Natural killer cell (primary cell): ENCODE measurements at regions not wholly inside any gene's neighbourhood (a gene's known extent, or its start where the extent isn't known, plus 50 kb on each side); places are given as distances from the start of the nearest gene placed in this dataset.

Experiments used
- ATAC-seq, 3 donors: fragments of 150-1000 bp in 2 of 3; fragments of 200-7000 bp in 1 of 3; cut with Tn5 transposase; 1 replicate in 1 of 3; 2 replicates in 2 of 3; pipeline ENCODE4 v1.10.0; 2021; ENCODE audit warnings: mild to moderate bottlenecking in 2 of 3, moderate library complexity in 2 of 3
- DNase-seq, 2 donors: peaks; one replicate each; pipeline versions ENCODE4 v3.0.0 to v3.0.0-alpha.2; 2013 to 2021; ENCODE audit warnings: mixed read lengths in 1 of 2
- H3K27ac ChIP-seq: one replicate; pipeline ENCODE4 v1.5.1; 2013; ENCODE audit warnings: mild to moderate bottlenecking, low read length
- H3K27me3 ChIP-seq: one replicate; pipeline ENCODE4 v1.6.1; 2013; ENCODE audit warnings: low read length; ENCODE audit not compliant: control insufficient read depth, insufficient read depth
- H3K36me3 ChIP-seq: one replicate; pipeline ENCODE4 v1.6.1; 2013; ENCODE audit warnings: low read length; ENCODE audit not compliant: control insufficient read depth, insufficient read depth
- H3K4me1 ChIP-seq: one replicate; pipeline ENCODE4 v1.6.1; 2013; ENCODE audit warnings: low read length; ENCODE audit not compliant: control insufficient read depth, insufficient read depth
- H3K4me3 ChIP-seq: one replicate; pipeline ENCODE4 v1.5.1; 2013; ENCODE audit warnings: low read length
- H3K9me3 ChIP-seq: one replicate; pipeline ENCODE4 v1.6.1; 2013; ENCODE audit warnings: low read length; ENCODE audit not compliant: control insufficient read depth, insufficient read depth
- H3K27ac Mint-ChIP-seq, 2 donors: one replicate each; pipeline ENCODE4 v1.8.0; 2022; ENCODE audit warnings: mild to moderate bottlenecking in 2 of 2, mixed read lengths in 2 of 2, moderate library complexity in 1 of 2
- H3K27me3 Mint-ChIP-seq, 2 donors: one replicate each; pipeline ENCODE4 v1.8.0; 2022; ENCODE audit warnings: low read depth in 2 of 2, mixed read lengths in 2 of 2
- H3K36me3 Mint-ChIP-seq: one replicate; pipeline ENCODE4 v1.8.0; 2022; ENCODE audit warnings: mixed read lengths
- H3K4me1 Mint-ChIP-seq, 2 donors: one replicate each; pipeline ENCODE4 v1.8.0; 2022; ENCODE audit warnings: mixed read lengths in 2 of 2
- H3K4me3 Mint-ChIP-seq: one replicate; pipeline ENCODE4 v1.8.0; 2022; ENCODE audit warnings: mild to moderate bottlenecking, moderate library complexity, mixed read lengths
- H3K9me3 Mint-ChIP-seq, 2 donors: one replicate each; pipeline ENCODE4 v1.8.0; 2022; ENCODE audit warnings: mixed read lengths in 2 of 2
- WGBS: methylation state at CpG from one replicate; pipeline ENCODE4 v1.1.7; 2013; ENCODE audit warnings: missing lambda C conversion rate; ENCODE audit not compliant: insufficient coverage; 5-methylcytosine and 5-hydroxymethylcytosine counted together
- intact Hi-C: fragments of 100-400 bp; cut with micrococcal nuclease; formaldehyde crosslinking; loops from one replicate; pipeline ENCODE4 v1.14.2; 2022
- TF ChIP-seq, protein P1 (sequence below): fragments of 200-600 bp; IDR thresholded peaks from one replicate; pipeline ENCODE4 v1.8.0; 2022; ENCODE audit warnings: antibody characterized with exemption

DNA sequence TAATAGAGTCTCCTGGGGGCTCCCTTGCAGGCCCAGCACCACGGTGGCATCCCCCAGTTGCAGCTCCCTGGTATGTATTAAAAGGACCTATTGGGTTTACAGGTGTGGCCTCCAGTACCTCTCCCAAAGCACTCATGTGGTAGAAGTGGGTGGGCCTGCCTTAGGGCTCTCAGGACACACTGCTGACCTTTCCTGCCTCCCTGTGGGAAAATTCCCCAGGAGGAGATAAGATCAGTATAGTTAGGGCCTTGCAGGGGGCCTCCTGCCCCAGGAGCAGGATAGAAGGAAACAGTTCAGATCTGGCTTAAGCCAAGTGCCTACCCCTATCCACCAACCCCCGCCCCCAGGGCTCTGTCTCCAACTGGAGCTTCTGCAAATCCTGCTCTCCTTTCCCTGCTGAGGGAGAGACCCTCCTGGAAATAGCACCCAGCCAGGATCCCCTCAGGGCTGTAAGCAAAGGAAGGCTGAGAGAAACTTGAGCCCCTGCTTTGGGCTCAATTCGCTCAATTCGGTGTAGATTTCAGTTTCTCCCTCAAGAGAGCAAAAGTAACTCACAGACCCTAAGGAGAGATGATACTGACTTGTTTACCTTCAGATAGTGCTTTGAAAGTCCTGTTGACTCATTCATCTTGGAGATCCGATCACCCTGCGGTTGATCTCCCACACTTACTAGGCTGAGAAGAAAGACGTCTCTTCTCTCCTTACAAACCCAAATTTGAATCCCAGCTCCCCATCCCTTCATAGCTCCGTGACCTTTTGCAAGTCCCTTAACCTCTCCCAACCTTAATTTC is 130.6 kb downstream of the WDR11 start:
- TF ChIP-seq, protein P1, sequence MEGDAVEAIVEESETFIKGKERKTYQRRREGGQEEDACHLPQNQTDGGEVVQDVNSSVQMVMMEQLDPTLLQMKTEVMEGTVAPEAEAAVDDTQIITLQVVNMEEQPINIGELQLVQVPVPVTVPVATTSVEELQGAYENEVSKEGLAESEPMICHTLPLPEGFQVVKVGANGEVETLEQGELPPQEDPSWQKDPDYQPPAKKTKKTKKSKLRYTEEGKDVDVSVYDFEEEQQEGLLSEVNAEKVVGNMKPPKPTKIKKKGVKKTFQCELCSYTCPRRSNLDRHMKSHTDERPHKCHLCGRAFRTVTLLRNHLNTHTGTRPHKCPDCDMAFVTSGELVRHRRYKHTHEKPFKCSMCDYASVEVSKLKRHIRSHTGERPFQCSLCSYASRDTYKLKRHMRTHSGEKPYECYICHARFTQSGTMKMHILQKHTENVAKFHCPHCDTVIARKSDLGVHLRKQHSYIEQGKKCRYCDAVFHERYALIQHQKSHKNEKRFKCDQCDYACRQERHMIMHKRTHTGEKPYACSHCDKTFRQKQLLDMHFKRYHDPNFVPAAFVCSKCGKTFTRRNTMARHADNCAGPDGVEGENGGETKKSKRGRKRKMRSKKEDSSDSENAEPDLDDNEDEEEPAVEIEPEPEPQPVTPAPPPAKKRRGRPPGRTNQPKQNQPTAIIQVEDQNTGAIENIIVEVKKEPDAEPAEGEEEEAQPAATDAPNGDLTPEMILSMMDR = no peak

DNA sequence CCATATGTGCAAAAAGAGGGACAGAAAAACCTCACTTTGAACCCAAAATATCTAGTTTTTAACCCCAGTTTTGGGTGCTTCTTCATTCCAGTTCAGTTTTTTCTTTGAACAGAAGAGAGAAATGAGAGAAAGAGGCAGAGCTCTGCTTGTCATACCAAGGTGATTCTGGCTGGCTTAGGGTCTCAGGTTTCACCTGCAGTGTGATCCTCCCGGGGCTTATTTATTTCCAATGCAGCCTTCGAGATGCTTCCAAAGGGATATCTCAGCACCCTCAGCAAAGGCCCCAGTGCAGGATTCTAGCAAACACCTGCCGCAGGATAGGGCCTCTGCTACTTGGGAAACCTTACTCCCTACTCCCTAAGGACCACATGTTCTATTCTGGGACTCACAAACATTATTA is 131.3 kb downstream of the WDR11 start:
- DNase-seq (no peak), ATAC-seq (no peak)
- peaks cover 0 to 2% of the 10 kb centered on the region in 2 donors for H3K9me3 Mint-ChIP-seq
- H3K36me3 Mint-ChIP-seq = peaks cover 6% of the 10 kb centered on the region
- peaks cover 15 to 17% of the 10 kb centered on the region in 2 donors for H3K27me3 Mint-ChIP-seq
- intact Hi-C loops = no loop called here
- H3K27me3 ChIP-seq = peaks cover 9% of the 10 kb centered on the region
- TF ChIP-seq, protein P1 = no peak
- H3K27ac ChIP-seq = no peak overlapping the region
- H3K4me3 Mint-ChIP-seq = no peak overlapping the region
- H3K9me3 ChIP-seq = no peaks in the 10 kb centered on the region
- 75% methylated on average over 3 of the region's 3 CpGs for WGBS
- no peaks in the 10 kb centered on the region for H3K36me3 ChIP-seq
- H3K27ac Mint-ChIP-seq = no peak overlapping the region
- H3K4me1 ChIP-seq = peaks cover 19% of the 10 kb centered on the region
- H3K4me3 ChIP-seq = no peak overlapping the region
- H3K4me1 Mint-ChIP-seq = peaks cover 11 to 14% of the 10 kb centered on the region in 2 donors

More for the DNA sequence above, 130.6 kb downstream of the WDR11 start:
- intact Hi-C loops = no loop called here
- 78% methylated on average over 6 of the region's 8 CpGs for WGBS
- Histone ChIP-seq H3K4me1 (peaks cover 13% of the 10 kb centered on the region), H3K36me3 (no peaks in the 10 kb centered on the region), H3K4me3 (no peak overlapping the region), H3K27ac (no peak overlapping the region), H3K9me3 (no peaks in the 10 kb centered on the region), H3K27me3 (peaks cover 9% of the 10 kb centered on the region)
- DNase-seq = no peak
- Mint-ChIP-seq H3K4me3 (no peak overlapping the region), H3K27me3 (peaks cover 15 to 19% of the 10 kb centered on the region in 2 donors), H3K36me3 (peaks cover 6% of the 10 kb centered on the region), H3K27ac (no peak overlapping the region), H3K4me1 (peaks cover 4 to 7% of the 10 kb centered on the region in 2 donors), H3K9me3 (no peaks in the 10 kb centered on the region)
- ATAC-seq = no peak

DNA sequence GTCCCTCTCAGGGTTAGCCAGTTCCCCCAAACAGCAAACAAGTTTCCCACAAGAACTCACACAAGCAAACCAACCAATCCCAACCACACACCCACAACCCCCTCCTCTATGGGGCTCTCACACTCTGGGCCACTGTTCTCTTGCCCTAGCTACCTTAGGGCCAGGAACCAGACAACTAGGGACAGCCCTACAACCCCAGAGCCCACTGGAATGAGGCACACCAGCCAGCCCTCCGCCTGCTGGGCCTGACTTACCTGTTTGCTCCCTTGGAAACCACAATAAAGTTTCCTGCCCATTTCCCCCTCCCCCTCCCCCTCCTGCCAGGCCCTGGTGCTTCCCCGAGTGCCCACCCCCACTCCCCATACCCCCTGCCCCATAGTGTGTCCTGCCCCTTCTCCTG is 132.6 kb downstream of the WDR11 start:
- H3K27ac ChIP-seq = no peak overlapping the region
- H3K4me3 ChIP-seq = no peak overlapping the region
- H3K4me3 Mint-ChIP-seq = no peak overlapping the region
- WGBS = 80% methylated on average over 2 of the region's 2 CpGs
- TF ChIP-seq, protein P1 = no peak
- H3K4me1 ChIP-seq = peaks cover 23% of the 10 kb centered on the region
- peaks cover 6% of the 10 kb centered on the region for H3K36me3 Mint-ChIP-seq
- no peaks in the 10 kb centered on the region for H3K36me3 ChIP-seq
- ATAC-seq = no peak
- peaks cover 11 to 14% of the 10 kb centered on the region in 2 donors for H3K4me1 Mint-ChIP-seq
- intact Hi-C loops = no loop called here
- no peak for DNase-seq
- H3K27me3 Mint-ChIP-seq = peaks cover 7 to 10% of the 10 kb centered on the region in 2 donors
- H3K9me3 Mint-ChIP-seq = peaks cover 2% of the 10 kb centered on the region in 2 donors
- peaks cover 6% of the 10 kb centered on the region for H3K27me3 ChIP-seq
- no peaks in the 10 kb centered on the region for H3K9me3 ChIP-seq
- no peak overlapping the region for H3K27ac Mint-ChIP-seq
